Thyroid gland (tissue), 4 donors: ENCODE measurements at regions not wholly inside any gene's neighbourhood (a gene's known extent, or its start where the extent isn't known, plus 50 kb on each side); places are given as distances from the start of the nearest gene placed in this dataset.
A peak's percentile ranks its signal among the peaks of the same experiment; 100 is the strongest.

Experiments
- DNase-seq, 2 donors: peaks; one replicate each; pipeline ENCODE4 v3.0.0-alpha.2; 2019
- H3K27ac ChIP-seq, 3 donors: fragments of 200-600 bp; sonication (generic); 1 replicate in 2 of 3; 2 replicates in 1 of 3; pipeline ENCODE4 v1.5.1; 2016 to 2019; ENCODE audit warnings: mild to moderate bottlenecking in 1 of 3, moderate library complexity in 1 of 3
- H3K27me3 ChIP-seq: fragments of 200-600 bp; sonication (generic); one replicate; pipeline ENCODE4 v1.5.1; 2019
- H3K36me3 ChIP-seq, 2 donors: fragments of 200-600 bp; sonication (generic); one replicate each; pipeline ENCODE4 v1.5.1; 2016 to 2019
- H3K4me1 ChIP-seq, 2 donors: fragments of 200-600 bp; sonication (generic); one replicate each; pipeline ENCODE4 v1.5.1; 2017 to 2019
- H3K4me3 ChIP-seq, 3 donors: fragments of 200-600 bp; sonication (generic); replicated peaks in 1 of 3; 1 replicate in 2 of 3; 2 replicates in 1 of 3; pipeline ENCODE4 v1.5.1; 2016; ENCODE audit warnings: mild to moderate bottlenecking in 1 of 3
- H3K9me3 ChIP-seq: fragments of 200-600 bp; sonication (generic); one replicate; pipeline ENCODE4 v1.5.1; 2017
- POLR2A ChIP-seq, 2 donors: fragments of 450-650 bp; IDR thresholded peaks; one replicate each; pipeline ENCODE4 v1.6.1; 2017; ENCODE audit warnings: antibody characterized with exemption in 2 of 2, mild to moderate bottlenecking in 2 of 2, moderate library complexity in 1 of 2
- WGBS, 2 donors: methylation state at CpG; one replicate each; pipeline ENCODE4 v1.1.5; 2017; 5-methylcytosine and 5-hydroxymethylcytosine counted together
- intact Hi-C: fragments of 100-400 bp; cut with DNase I; formaldehyde crosslinking; loops from one replicate; pipeline ENCODE4 v1.15.1; 2023
- TF ChIP-seq, protein P1 (sequence below), 6 experiments: fragments of 200-600 bp in 3 of 6; fragments of 450-650 bp in 3 of 6; sonication (generic) in 3 of 6; IDR thresholded peaks; one replicate each; pipeline ENCODE4 v1.5.1; 2016 to 2019; ENCODE audit warnings: antibody characterized with exemption in 6 of 6, mild to moderate bottlenecking in 2 of 6, inconsistent platforms in 1 of 6, moderate library complexity in 1 of 6

DNA sequence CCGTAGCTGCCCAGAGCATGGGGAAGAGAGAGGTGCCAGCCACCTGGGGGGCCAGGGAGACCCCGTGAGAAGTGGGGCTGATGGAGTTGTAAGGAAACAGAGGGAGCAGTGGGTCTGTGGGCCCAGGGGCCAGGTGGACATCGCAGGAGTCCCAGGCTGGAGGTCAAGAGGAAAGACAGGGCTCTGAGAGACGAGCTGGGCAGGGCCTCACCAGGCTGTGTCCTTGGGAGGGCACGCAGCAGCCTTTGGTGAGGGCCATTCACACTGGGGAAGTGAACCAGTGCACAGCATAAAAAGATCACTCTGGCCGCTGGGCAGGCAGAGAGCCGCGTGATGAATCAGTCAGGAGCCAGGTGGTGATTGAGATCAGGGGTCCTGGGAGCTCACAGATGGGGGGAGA is 73.9 kb upstream of the FOXQ1 start:
- H3K36me3 ChIP-seq = no peaks in the 10 kb centered on the region
- TF ChIP-seq, protein P1, sequence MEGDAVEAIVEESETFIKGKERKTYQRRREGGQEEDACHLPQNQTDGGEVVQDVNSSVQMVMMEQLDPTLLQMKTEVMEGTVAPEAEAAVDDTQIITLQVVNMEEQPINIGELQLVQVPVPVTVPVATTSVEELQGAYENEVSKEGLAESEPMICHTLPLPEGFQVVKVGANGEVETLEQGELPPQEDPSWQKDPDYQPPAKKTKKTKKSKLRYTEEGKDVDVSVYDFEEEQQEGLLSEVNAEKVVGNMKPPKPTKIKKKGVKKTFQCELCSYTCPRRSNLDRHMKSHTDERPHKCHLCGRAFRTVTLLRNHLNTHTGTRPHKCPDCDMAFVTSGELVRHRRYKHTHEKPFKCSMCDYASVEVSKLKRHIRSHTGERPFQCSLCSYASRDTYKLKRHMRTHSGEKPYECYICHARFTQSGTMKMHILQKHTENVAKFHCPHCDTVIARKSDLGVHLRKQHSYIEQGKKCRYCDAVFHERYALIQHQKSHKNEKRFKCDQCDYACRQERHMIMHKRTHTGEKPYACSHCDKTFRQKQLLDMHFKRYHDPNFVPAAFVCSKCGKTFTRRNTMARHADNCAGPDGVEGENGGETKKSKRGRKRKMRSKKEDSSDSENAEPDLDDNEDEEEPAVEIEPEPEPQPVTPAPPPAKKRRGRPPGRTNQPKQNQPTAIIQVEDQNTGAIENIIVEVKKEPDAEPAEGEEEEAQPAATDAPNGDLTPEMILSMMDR (IDR thresholded peaks at IDR 0.05) = no peak
- no peak for TF ChIP-seq POLR2A (IDR thresholded peaks at IDR 0.05)
- no peak overlapping the region for H3K27ac ChIP-seq
- DNase-seq = no peak
- H3K4me1 ChIP-seq = no peaks in the 10 kb centered on the region
- H3K9me3 ChIP-seq = no peaks in the 10 kb centered on the region
- no peak overlapping the region for H3K4me3 ChIP-seq
- H3K27me3 ChIP-seq = no peaks in the 10 kb centered on the region
- intact Hi-C loops = no loop called here
- 91 to 94% methylated on average over 8 of the region's 8 CpGs for WGBS, 2 donors

DNA sequence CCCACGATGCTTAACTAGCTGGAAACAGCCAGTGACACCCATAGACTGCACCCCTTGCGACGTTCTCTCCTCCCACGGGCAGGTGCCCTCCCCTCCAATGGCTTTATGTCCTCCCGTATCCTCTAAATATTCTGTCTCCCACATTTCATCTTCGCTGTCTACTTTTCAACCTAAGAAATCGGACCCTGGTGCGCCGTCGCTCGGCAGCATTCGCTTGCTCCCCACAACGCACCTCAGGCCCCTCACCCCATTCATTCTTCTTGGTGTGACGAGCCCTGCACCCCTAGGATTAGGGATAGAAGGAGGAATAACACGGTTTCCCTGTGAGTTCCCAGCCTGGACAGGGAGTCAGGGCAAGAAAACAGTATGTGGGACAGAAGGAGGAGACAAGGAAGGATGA is 74.3 kb upstream of the FOXQ1 start:
- Histone ChIP-seq H3K36me3 (no peaks in the 10 kb centered on the region), H3K4me3 (no peak overlapping the region), H3K4me1 (peaks cover 0 to 1% of the 10 kb centered on the region in 2 donors), H3K9me3 (no peaks in the 10 kb centered on the region), H3K27me3 (no peaks in the 10 kb centered on the region), H3K27ac (no peak overlapping the region)
- intact Hi-C loops = no loop called here
- no peak for DNase-seq
- TF ChIP-seq, protein P1 (IDR thresholded peaks at IDR 0.05) = no peak
- no peak for TF ChIP-seq POLR2A (IDR thresholded peaks at IDR 0.05)
- 90 to 93% methylated on average over 15 of the region's 15 CpGs for WGBS, 2 donors

DNA sequence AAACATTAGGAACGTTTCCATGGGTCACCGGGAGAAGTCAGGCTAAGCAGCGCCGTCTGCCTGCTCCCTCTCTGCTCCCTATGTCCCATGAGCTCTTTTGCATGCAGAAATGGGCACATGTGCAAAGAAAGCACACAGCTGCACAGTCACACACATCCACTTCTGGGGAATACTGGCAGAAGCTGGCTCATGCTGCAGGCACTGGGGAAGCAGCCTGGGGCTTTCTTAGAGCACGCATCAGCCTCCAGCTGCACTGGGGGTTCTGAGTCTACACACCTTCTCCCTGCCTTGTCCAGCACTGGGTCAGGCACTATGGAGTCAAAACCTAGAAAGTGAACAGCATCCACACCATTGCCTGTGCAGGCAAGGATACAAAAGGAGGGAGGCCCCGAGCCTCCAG is 76.1 kb upstream of the FOXQ1 start:
- Histone ChIP-seq H3K36me3 (no peaks in the 10 kb centered on the region), H3K4me1 (peaks cover 3 to 19% of the 10 kb centered on the region in 2 donors), H3K4me3 (no peak overlapping the region), H3K27ac (no peak overlapping the region), H3K9me3 (no peaks in the 10 kb centered on the region), H3K27me3 (no peaks in the 10 kb centered on the region)
- DNase-seq = no peak
- 68 to 93% methylated on average over 6 of the region's 6 CpGs for WGBS, 2 donors
- TF ChIP-seq POLR2A (IDR thresholded peaks at IDR 0.05) = no peak
- TF ChIP-seq, protein P1 (IDR thresholded peaks at IDR 0.05) = no peak
- intact Hi-C loops = no loop called here

DNA sequence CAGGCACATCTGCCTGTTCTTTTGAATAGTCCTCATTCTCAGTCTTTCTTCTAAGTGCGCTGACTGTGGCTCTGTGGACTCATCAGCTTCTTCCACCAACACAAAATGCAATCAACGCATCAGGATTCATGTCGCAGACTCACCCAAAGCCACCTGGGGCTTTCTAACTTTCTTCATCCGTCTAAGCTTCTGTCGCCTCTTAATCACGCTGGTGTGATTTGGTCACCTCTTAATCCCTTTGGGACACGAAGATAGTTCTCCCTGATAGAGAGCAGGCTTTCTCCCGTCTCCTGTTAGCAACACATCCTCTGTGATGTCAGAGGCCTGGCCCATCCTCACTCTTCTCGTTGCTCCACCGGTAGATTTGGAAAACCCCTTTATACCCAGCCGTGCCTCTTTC is 78.0 kb upstream of the FOXQ1 start:
- intact Hi-C loops = no loop called here
- H3K4me1 ChIP-seq = peaks cover 8 to 26% of the 10 kb centered on the region in 2 donors
- H3K27ac ChIP-seq = no peak overlapping the region
- no peak overlapping the region for H3K4me3 ChIP-seq
- H3K9me3 ChIP-seq = no peaks in the 10 kb centered on the region
- no peaks in the 10 kb centered on the region for H3K36me3 ChIP-seq
- no peak for TF ChIP-seq POLR2A (IDR thresholded peaks at IDR 0.05)
- TF ChIP-seq, protein P1 (IDR thresholded peaks at IDR 0.05) = no peak
- WGBS, 2 donors = 86 to 91% methylated on average over 11 of the region's 11 CpGs
- no peaks in the 10 kb centered on the region for H3K27me3 ChIP-seq
- DNase-seq = no peak

DNA sequence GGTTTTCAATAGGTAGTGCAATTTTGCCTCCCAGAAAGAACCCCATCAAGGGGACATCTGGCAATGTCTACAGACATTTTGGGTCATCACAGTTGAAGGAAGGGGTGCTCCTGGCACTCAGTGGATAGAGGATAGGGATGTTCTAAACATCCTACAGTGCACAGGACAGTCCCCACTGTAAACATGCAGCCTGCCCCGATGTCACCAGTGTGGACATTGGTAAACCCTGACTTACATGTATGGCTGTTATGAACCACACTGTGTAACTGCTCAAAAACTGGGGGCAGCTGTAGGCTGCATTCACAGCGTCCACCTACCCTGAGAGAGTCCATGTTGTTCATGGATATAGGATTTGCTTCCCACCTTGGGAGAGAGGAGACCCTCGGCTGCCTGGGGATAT is 79.3 kb upstream of the FOXQ1 start:
- H3K36me3 ChIP-seq = no peaks in the 10 kb centered on the region
- WGBS, 2 donors = 87 to 100% methylated on average over 3 of the region's 3 CpGs
- intact Hi-C loops = no loop called here
- H3K9me3 ChIP-seq = no peaks in the 10 kb centered on the region
- H3K4me1 ChIP-seq = peaks cover 15 to 33% of the 10 kb centered on the region in 2 donors
- no peak for TF ChIP-seq POLR2A (IDR thresholded peaks at IDR 0.05)
- TF ChIP-seq, protein P1 (IDR thresholded peaks at IDR 0.05) = no peak
- H3K27me3 ChIP-seq = no peaks in the 10 kb centered on the region
- no peak overlapping the region for H3K4me3 ChIP-seq
- DNase-seq = no peak
- H3K27ac ChIP-seq = peak overlapping the region in 1 of 3 donors; percentile 40
